GM21786 (cell line): ENCODE measurements at regions not wholly inside any gene's neighbourhood (a gene's known extent, or its start where the extent isn't known, plus 50 kb on each side); places are given as distances from the start of the nearest gene placed in this dataset.
"Not testable (repeated sequence)": the region's sequence is repeated elsewhere in the genome, so short reads cannot be mapped to it uniquely, and the experiment has no call there.

Source experiments
- ATAC-seq: cut with Tn5 transposase; IDR thresholded peaks from one replicate; pipeline ENCODE4 v1.9.1; 2021; ENCODE audit not compliant: unreplicated experiment

- ATAC-seq: no peak
Observed at GRCh38 chr4:24369507-24370029, 214.8 kb downstream of the DHX15 start.

- no peak for ATAC-seq
Observed at GRCh38 chr4:24368801-24369200, 215.6 kb downstream of the DHX15 start.

- no peak for ATAC-seq
Observed at GRCh38 chr4:24364852-24365251, 219.5 kb downstream of the DHX15 start.

GRCh38 chr4:24364249-24364648, 220.1 kb downstream of the DHX15 start:
- no peak for ATAC-seq

- ATAC-seq: no peak
Observed at GRCh38 chr4:24363751-24364150, 220.6 kb downstream of the DHX15 start.

- no peak for ATAC-seq
Observed at GRCh38 chr4:24352112-24352511, 232.2 kb downstream of the DHX15 start.

- ATAC-seq: not testable (repeated sequence)
Observed at GRCh38 chr4:24349168-24349996, 235.0 kb downstream of the DHX15 start.

GRCh38 chr4:24339260-24339659, 245.1 kb downstream of the DHX15 start:
- no peak for ATAC-seq

GRCh38 chr4:24337451-24338190, 246.7 kb downstream of the DHX15 start:
- no peak for ATAC-seq

- no peak for ATAC-seq
Observed at GRCh38 chr4:24335616-24336015, 248.7 kb downstream of the DHX15 start.

GRCh38 chr4:24334906-24335305, 249.4 kb downstream of the DHX15 start:
- ATAC-seq: no peak

- no peak for ATAC-seq
Observed at GRCh38 chr4:24330573-24330972, 253.8 kb downstream of the DHX15 start.

GRCh38 chr4:24330172-24330571, 254.2 kb downstream of the DHX15 start:
- no peak for ATAC-seq

GRCh38 chr4:24328711-24329110, 255.6 kb downstream of the DHX15 start:
- ATAC-seq: no peak

- no peak for ATAC-seq
Observed at GRCh38 chr4:24328310-24328709, 256.0 kb downstream of the DHX15 start.

- no peak for ATAC-seq
Observed at GRCh38 chr4:24322995-24323394, 261.4 kb downstream of the DHX15 start.

- ATAC-seq: no peak
Observed at GRCh38 chr4:24322511-24322910, 261.8 kb downstream of the DHX15 start.

GRCh38 chr4:24321616-24322015, 262.7 kb downstream of the DHX15 start:
- no peak for ATAC-seq

GRCh38 chr4:24321131-24321530, 263.2 kb downstream of the DHX15 start:
- no peak for ATAC-seq

GRCh38 chr4:24319387-24319786, 265.0 kb downstream of the DHX15 start:
- no peak for ATAC-seq

GRCh38 chr4:24315056-24315455, 269.3 kb downstream of the DHX15 start:
- ATAC-seq: no peak
